Body of pancreas (tissue), 4 donors: ENCODE measurements at regions not wholly inside any gene's neighbourhood (a gene's known extent, or its start where the extent isn't known, plus 50 kb on each side); places are given as distances from the start of the nearest gene placed in this dataset.

Experiments
- CTCF ChIP-seq, 7 experiments: fragments of 450-650 bp in 4 of 7; fragments of 200-600 bp in 3 of 7; sonication (generic) in 3 of 7; IDR thresholded peaks; one replicate each; pipeline ENCODE4 v1.5.1; 2016 to 2019; ENCODE audit warnings: antibody characterized with exemption in 7 of 7
- POLR2A ChIP-seq, 3 donors: fragments of 450-650 bp; IDR thresholded peaks; one replicate each; pipeline ENCODE4 v1.6.1; 2016; ENCODE audit warnings: antibody characterized with exemption in 3 of 3, mild to moderate bottlenecking in 2 of 3

- TF ChIP-seq CTCF (IDR thresholded peaks at IDR 0.05) (no peak), POLR2A (IDR thresholded peaks at IDR 0.05) (no peak)
Measured at GRCh38 chr13:82412749-82413148, 1469.5 kb downstream of the SLITRK1 start.
